Left renal cortex interstitium (tissue), 4 donors: ENCODE measurements at regions not wholly inside any gene's neighbourhood (a gene's known extent, or its start where the extent isn't known, plus 50 kb on each side); places are given as distances from the start of the nearest gene placed in this dataset.
"Not testable (repeated sequence)": the region's sequence is repeated elsewhere in the genome, so short reads cannot be mapped to it uniquely, and the experiment has no call there.

Experiments used
- DNase-seq, 4 donors: peaks; one replicate each; pipeline ENCODE4 v3.0.0-alpha.2; 2013; ENCODE audit warnings: low read depth in 4 of 4, low spot score in 2 of 4, missing footprints in 1 of 4

DNA sequence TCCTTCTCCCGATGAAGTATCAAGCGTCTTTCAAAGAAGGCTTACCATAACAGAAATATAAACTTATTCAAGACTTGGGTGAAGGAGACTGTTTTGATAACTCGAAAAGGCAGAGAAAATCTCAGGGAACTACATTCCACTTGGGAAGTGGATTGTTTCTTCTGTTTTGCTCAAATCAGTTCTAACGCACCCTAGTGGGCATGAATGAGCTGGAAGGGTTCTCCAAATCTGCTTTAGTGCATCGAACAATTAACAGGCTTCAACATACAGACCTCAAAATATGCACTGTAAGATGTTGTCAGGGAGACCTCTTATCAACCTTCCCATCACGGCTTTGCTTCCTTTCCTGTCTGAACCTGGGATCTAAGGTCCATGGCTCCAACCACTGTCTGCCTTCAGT is 392.5 kb downstream of the CD83 start:
- no peak for DNase-seq

- DNase-seq: no peak
Measured at GRCh38 chr6:14511061-14511586, 393.6 kb downstream of the CD83 start.

GRCh38 chr6:14512246-14512645 is 394.7 kb downstream of the CD83 start:
- DNase-seq: no peak

DNA sequence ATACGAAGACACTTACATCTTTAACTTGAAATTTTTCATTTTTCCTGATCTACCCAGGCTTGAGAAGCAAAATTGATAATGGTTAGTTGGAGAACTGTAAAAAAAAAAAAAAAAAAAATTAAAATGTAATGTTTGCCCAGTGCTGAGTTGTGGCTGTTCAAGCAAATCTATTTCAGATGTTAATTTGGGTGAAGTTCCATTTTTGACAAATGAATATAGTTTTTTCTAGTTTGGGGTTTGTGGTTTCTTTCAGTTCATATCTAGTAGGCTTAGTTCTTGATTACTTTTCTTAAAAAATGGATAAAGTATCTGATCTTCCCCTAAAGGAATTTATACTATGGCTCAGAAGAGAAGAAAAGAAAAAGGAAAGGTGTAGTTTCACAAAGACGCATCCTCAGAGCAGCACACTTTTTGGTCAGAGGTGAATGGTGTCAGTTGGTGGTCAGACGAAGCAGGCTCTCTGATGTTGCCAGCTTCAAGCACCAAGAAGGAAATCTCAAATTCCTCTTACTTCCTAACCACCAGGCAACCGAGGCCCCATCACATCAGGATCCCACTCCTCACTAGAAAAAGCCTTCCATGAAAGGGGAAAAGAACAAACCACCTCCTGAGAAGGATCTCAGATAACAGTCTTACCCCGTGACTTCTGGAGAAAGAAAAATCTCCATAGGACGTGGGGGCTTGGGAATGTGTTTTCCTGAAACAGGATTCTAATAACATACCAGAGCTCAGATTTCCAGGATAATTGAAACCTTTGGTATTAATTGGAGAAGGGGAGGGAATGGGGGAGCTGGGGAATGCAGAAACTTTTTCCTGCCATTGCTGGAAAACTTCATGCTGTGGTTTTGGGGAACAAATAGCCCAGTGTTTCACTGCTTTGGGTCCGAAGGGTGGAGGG is 396.2 kb downstream of the CD83 start:
- no peak for DNase-seq

DNA sequence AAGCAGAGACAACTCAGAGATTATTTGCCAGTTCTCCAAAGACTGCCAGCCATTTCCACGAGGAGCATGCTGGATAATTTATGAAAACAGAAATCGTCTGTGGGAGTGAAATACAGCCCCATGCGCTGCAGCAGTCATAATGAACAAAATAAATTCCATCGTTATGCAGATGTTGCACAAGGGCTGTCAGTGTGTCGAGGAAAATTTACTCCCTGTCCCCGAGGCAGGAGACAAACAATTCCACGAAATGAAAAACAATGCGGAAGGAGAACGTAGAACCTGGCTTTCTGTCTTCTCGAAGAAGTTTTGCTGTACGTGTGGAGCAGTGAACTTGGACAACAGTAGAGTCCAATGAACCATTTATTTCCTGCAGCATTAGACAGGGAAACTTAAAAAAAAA is 399.4 kb downstream of the CD83 start:
- no peak for DNase-seq

GRCh38 chr6:14517516-14518105 is 400.0 kb downstream of the CD83 start:
- DNase-seq: no peak

GRCh38 chr6:14518515-14519217 is 401.1 kb downstream of the CD83 start:
- no peak for DNase-seq

- no peak for DNase-seq
Measured at GRCh38 chr6:14520029-14520428, 402.5 kb downstream of the CD83 start.

GRCh38 chr6:14520536-14520935 is 403.0 kb downstream of the CD83 start:
- no peak for DNase-seq

GRCh38 chr6:14521141-14521540 is 403.6 kb downstream of the CD83 start:
- DNase-seq: no peak

DNA sequence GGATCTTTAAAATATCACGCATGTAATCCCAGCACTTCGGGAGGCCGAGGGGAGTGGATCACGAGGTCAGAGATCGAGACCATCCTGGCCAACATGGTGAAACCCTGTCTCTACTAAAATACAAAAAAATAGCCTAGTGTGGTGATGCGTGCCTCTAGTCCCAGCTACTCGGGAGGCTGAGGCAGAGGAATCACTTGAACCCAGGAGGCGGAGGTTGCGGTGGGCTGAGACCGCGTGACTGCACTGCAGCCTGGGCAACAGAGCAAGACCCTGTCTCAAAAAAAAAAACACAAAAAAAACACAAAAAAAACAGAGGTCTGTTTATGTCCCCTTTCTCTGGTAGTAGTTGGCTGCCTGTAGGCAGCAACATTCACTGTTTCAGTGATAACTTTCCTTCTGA is 404.3 kb downstream of the CD83 start:
- DNase-seq: not testable (repeated sequence)

DNA sequence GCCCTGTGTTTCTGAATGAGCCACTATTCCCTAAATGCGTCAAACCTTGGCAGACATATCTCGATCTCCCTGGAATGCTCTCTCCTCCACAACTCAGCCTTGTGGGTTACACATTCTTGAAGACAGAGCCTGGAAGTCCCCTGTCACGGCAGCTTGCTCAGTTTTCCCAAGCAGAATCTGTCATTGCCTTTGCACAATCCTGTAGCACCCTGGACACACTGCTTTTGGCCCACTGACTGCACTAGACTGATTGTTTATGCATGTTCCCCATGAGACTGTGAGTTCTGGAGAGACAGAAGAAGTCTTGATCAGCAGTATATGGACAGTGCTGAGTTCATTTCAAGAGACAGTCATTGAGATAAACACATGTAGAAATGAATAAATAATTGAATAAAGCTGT is 406.7 kb downstream of the CD83 start:
- no peak for DNase-seq

DNA sequence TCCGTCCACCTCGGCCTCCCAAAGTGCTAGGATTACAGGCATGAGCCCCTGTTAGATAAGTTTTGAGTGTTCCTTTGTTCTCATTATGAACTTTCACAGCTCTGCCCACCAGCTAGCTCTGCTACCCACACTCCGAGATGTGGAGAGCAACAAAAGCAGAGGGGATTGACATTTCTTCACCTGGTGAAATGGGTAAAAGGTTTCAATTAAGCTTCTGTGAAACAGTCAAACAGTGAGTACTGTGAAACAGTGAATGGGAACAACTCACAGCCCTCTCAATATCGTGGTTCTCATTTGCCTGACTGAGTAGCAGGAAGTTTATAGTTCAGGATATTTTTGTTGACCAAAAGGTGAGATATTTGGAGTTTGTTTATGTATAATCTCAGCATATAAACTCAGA is 412.8 kb downstream of the CD83 start:
- DNase-seq: no peak

- DNase-seq: no peak
Measured at GRCh38 chr6:14533446-14533845, 415.9 kb downstream of the CD83 start.

DNA sequence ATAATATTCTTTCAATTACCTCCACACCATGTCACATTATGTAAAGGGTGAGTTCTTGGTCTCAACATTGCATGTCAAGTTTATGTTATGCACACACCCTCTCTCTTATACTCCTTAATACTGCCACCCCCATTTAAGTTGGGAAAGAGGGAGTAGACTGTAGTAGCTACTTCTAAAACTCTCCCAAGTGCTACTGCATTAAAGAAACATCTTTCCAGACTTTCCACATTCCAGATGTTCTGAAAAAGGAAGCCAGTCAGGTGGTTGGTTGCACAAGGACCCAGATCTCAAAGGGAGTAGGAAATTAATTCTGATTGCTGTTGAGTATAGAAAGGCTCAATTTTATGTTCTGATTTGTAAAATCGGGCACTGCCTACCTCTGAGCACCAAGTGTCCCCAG is 419.5 kb downstream of the CD83 start:
- DNase-seq: no peak

DNA sequence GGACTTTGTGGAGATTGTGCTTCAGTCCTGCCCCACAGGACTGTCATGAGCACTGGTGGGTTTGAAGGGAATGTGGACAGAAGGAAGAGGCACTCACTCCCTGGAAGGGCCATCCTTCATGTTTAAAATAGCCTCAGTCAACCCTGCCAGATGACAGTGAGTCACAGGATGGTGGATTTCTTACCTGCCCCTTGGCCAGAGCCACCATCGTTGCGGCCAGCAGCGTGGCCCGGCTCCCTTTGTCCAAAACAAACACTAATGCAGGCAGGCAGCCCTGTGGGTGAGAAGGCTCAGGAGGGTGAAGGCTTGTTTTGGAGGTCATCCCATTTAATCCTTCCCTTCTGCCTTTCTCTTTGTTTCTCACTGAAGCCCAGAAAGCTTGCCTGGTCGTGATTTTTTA is 422.7 kb downstream of the CD83 start:
- no peak for DNase-seq

DNA sequence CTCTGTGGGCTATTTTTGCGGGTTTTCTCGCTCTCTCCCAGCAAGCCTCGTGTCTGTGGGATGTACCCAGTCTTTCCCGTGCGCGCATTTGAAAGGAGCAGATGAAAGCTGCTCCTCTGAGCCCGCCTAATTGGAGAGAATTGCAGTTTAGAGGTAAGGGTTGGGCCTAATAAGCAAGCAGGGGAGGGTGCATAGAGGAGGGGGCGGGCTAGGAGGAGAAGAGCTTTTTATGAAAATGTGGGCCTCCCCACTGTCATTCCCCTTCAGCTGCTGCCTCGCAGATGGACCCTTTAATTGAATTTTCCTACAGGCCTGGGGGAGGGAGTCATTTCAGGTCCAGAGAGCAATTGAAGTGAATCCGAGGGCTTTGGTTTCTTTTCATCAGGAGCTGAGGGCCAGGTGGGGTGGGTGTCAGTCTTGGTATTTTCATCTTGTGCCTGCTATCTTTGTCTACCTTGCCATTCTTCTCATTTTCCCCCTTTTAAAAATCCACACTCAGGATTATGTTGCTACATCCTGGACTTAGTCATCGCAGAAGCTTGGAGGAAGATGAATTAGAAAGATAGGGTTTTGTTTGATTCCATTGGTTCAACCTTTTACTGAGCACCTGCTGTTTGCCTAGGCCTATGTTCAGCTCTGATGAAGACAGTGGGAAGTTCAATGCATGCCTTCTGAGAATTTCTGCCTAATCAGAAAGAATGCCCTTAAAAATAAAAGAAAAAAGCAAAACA is 423.4 kb downstream of the CD83 start:
- no peak for DNase-seq

- DNase-seq: no peak
Measured at GRCh38 chr6:14542670-14543366, 425.2 kb downstream of the CD83 start.

- no peak for DNase-seq
Measured at GRCh38 chr6:14543971-14544585, 426.5 kb downstream of the CD83 start.

DNA sequence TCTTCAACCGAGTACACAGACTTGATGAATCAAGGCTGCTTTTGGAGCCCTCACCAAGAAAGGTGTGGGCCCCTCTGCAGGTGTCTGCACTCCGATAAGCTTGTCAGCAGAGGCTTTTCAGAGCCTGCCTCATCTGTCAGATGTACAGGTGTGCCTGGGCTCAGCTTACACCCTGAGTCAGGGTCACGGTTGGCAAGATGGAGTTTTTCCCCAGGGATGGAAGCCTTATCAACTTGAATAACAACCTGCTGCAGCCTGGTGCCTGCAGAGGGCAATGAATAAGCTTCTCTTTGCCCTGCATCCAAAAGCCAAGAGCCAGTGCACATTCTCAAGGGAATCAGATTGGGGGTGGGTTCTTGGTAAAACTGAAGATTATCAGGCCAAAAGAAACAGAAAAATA is 427.1 kb downstream of the CD83 start:
- DNase-seq: peak in 1 of 4 donors; percentile 12
